Limb (tissue), 2 donors: ENCODE measurements at regions not wholly inside any gene's neighbourhood (a gene's known extent, or its start where the extent isn't known, plus 50 kb on each side); places are given as distances from the start of the nearest gene placed in this dataset.
A peak's percentile ranks its signal among the peaks of the same experiment; 100 is the strongest.

Experiments
- DNase-seq, 2 donors: peaks; one replicate each; pipeline ENCODE4 v3.0.0-alpha.2; 2016; ENCODE audit errors: extremely low spot score in 2 of 2

GRCh38 chr6:164039954-164040375, 625.4 kb downstream of the QKI start:
- peak; percentile 10 to 53 for DNase-seq

GRCh38 chr6:164037171-164037870, 622.8 kb downstream of the QKI start:
- DNase-seq, result no peak

GRCh38 chr6:164035900-164036485, 621.5 kb downstream of the QKI start:
- DNase-seq, result no peak

- no peak for DNase-seq
Observed at GRCh38 chr6:164034602-164035140, 620.2 kb downstream of the QKI start.

GRCh38 chr6:164025180-164025579, 610.7 kb downstream of the QKI start:
- DNase-seq, result no peak

GRCh38 chr6:164023535-164023934, 609.0 kb downstream of the QKI start:
- DNase-seq, result no peak

- no peak for DNase-seq
Observed at GRCh38 chr6:164022632-164023031, 608.1 kb downstream of the QKI start.

GRCh38 chr6:164021589-164022250, 607.2 kb downstream of the QKI start:
- DNase-seq, result no peak

- no peak for DNase-seq
Observed at GRCh38 chr6:164020142-164020541, 605.6 kb downstream of the QKI start.

- no peak for DNase-seq
Observed at GRCh38 chr6:164018133-164018532, 603.6 kb downstream of the QKI start.

- no peak for DNase-seq
Observed at GRCh38 chr6:164016056-164016455, 601.5 kb downstream of the QKI start.

- no peak for DNase-seq
Observed at GRCh38 chr6:164015088-164015484, 600.6 kb downstream of the QKI start.

- DNase-seq, result peak; percentile 44 to 69
Observed at GRCh38 chr6:164014346-164015087, 600.0 kb downstream of the QKI start.

- DNase-seq, result no peak
Observed at GRCh38 chr6:164013480-164014208, 599.1 kb downstream of the QKI start.

- DNase-seq, result no peak
Observed at GRCh38 chr6:164011321-164011720, 596.8 kb downstream of the QKI start.

GRCh38 chr6:164010441-164011103, 596.1 kb downstream of the QKI start:
- no peak for DNase-seq

GRCh38 chr6:164008902-164009301, 594.4 kb downstream of the QKI start:
- no peak for DNase-seq

GRCh38 chr6:164007881-164008280, 593.4 kb downstream of the QKI start:
- DNase-seq, result no peak

- no peak for DNase-seq
Observed at GRCh38 chr6:164006459-164006858, 591.9 kb downstream of the QKI start.

- no peak for DNase-seq
Observed at GRCh38 chr6:164005004-164005711, 590.6 kb downstream of the QKI start.
